HG02763 (cell line): ENCODE measurements at regions not wholly inside any gene's neighbourhood (a gene's known extent, or its start where the extent isn't known, plus 50 kb on each side); places are given as distances from the start of the nearest gene placed in this dataset.
"Not testable (repeated sequence)": the region's sequence is repeated elsewhere in the genome, so short reads cannot be mapped to it uniquely, and the experiment has no call there.

Experiments used
- ATAC-seq: cut with Tn5 transposase; IDR thresholded peaks from one replicate; pipeline ENCODE4 v1.9.1; 2021; ENCODE audit warnings: mild to moderate bottlenecking, moderate library complexity; ENCODE audit not compliant: unreplicated experiment

DNA sequence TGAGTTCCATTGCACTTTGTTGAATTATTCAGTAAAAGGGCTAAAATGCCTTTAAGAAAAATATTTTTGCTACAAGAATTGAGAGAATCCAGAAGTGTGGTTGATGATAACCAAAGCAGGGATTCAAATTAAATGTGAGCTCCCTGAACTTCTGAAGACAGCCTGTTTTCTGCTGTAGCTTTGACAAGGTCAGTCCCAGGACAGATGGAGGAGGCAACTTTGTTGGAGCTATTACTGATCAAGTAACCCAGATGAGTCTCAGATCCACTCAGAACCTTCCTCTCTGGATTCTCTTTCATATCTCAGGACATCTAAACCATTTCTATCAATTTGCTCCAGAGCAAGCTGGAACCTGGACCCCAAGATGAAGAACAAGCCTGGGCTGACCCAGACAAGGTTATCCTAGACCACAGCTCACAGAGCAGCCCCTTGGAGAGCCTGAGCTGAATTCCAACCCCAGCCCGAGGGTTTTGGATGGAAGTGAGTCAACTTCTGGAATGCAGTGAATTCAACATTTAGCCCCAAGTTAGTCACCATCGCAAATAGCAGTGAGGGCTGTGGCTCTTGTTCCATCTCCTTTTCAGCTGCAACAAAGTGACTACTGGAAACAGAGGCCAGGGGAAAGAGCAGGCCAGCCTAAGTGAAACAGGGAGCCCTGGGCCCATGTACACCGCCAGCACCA, 137.8 kb upstream of the TSC22D1 start:
- ATAC-seq: no peak

DNA sequence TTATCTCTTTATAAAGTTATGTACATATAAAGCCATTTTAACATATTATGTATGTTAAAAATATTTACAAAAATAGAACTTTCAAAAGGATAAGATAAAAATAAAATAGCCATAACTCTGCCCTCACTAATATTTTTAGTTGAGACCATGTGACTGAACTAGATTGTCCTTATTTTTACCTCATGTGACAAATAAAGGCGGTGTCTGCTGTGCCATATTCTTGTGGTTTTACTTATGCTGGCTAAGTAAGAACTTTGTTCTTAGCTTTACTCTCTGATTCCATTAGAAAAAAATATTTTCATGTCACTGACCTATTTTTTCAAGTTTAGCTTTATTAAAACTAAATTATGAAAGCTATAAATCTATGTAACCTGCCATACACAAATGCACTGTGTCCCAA, 135.6 kb upstream of the TSC22D1 start:
- no peak for ATAC-seq

DNA sequence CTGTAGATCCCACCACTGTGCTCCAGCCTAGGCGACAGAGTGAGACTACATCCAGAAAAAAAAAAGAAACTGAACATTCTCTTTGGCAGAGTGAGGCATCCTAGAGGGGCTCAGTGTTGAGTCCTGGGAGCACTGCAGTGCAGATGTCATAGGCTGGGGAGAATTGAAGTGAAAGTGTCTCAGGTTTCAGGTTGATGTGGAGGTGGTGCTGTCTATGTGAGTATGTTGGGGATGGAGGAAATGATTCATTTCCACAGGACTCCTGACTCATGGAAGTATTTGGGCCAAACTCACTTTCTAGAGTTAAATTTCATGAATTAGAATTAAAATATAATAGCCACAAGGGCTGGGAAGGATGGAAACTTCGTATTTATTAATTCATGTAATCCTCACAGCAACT, 134.4 kb upstream of the TSC22D1 start:
- no peak for ATAC-seq

- ATAC-seq: not testable (repeated sequence)
Observed at GRCh38 chr13:44704811-44705210, 128.7 kb upstream of the TSC22D1 start.

GRCh38 chr13:44703371-44703770, 127.2 kb upstream of the TSC22D1 start:
- no peak for ATAC-seq

DNA sequence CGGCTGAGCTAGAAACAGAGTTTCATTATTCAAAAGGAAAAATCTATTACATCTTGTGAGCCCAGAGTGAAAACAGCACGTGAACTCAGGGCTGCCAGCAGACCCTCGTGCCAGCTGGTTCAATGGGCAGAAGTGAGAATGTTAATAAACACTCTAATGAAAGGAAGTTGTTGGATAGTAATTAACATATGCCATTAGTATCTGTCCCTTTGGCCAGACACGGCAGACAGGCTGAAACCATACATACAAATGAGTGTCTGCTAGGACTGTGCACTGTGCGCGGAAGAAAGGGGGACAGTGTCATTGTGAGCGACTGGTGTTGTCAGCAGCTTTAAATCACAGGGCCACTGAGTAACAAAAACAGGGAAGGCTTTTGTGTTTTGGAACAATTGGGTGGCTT, 121.9 kb upstream of the TSC22D1 start:
- no peak for ATAC-seq

GRCh38 chr13:44697058-44697457, 120.9 kb upstream of the TSC22D1 start:
- ATAC-seq: no peak

- ATAC-seq: no peak
Observed at GRCh38 chr13:44695520-44695919, 119.4 kb upstream of the TSC22D1 start.

DNA sequence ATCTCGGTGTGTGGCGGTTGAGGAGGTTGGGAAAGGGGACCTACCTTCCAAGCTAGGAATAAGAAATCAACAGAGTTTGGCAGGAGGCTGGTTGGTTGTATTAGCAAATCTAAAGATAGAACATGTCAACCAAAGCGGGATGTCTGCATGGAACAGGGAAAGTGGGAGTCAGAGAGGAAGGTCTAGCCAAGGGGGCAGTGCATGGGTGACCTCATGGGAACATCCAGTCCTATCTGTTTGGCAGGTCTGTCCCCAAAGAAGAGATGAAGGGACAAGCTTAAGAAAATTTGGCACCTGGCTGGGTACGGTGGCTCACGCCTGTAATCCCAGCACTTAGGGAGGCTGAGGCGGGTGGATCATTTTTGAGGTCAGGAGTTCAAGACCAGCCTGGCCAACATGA, 118.7 kb upstream of the TSC22D1 start:
- ATAC-seq: no peak

DNA sequence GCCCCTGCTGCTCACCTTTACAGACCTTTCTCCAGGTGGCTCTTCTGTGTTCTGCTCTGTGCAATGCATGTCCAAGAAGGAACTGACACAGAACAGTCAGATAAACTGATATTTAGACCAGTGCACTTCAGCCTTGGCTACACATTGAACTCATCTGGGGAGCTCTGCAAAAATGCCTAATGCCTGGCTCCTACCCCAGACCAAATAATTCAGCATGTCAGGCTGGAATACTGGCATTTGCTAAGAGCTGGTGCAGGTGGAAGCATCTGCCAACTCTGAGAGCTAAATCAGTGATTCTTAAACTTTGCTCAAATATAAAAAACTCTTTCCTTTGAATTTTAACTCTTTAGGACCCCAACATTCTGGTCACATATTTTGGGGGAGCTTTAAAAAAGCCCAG, 118.2 kb upstream of the TSC22D1 start:
- no peak for ATAC-seq

DNA sequence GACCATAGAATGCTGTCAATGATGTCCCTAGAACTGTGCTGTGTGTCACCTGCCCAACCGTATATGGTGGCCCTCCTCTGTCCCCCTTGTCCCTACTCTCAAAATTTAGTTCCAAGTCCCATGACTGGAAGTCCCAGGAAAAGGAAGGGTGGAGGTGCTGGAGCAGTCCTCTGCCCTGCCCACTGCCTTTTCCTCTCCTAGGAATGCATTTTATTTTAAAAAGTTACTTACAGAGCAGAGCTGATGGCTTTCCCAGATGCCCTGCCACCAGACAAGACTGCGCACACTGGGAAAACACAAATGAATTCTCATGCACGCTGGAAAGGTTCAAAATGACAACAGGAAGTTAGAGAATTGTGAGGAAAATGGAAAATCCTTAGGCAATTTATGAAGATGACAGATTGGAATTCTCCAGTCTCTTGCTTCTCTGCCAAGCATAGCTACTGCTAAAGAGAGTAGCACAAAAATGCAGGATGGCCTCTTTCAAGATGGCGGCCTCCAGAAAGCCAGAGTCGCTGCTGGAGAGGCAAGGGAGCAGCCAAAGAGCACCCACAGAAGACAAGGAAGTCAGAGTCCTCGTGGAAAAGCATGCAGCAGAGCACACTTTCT, 117.1 kb upstream of the TSC22D1 start:
- ATAC-seq: no peak

DNA sequence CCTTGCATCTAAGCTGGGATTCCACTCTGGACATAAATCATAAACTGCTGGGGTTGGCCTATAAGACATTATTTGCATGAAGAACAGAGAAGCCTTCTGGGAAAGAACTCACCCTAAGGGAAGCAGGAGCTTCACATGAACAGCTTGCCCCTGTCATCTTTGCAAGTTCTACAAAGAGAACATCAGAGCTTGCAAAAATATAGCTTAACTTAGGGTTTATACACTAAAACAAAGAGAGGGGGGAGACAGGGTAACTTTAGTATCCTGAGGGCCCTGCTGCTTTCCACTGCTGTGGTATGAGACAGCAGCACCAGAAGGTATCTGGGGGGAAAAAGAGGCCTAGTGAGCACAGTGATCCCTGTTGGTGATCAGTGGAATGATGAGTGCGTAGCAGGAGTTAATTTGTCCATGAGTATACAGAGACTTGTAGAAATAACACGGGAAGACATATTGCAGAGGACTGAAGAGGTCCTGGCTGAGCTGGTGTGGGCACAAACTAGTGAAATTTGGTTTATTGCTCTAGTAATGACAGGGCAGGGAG, 116.1 kb upstream of the TSC22D1 start:
- no peak for ATAC-seq

DNA sequence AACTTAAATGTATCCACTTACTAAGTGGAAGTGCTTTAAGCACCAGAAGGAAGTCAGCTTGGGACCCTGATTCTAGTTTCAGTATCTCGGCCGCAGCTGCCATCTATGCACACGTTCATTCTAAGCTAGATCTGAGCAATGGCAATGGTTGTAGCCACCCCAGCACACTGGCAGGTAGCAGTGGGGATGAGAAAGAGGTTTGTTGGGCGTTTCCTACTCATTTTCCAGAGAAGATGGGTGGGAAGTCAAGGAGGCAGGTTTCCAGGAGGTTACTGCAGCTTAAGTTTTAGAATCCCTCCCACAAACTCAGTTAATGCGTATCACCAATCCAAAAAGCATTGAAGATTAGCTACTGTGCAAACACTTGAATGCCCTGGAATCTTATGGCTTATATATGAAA, 114.2 kb upstream of the TSC22D1 start:
- no peak for ATAC-seq

DNA sequence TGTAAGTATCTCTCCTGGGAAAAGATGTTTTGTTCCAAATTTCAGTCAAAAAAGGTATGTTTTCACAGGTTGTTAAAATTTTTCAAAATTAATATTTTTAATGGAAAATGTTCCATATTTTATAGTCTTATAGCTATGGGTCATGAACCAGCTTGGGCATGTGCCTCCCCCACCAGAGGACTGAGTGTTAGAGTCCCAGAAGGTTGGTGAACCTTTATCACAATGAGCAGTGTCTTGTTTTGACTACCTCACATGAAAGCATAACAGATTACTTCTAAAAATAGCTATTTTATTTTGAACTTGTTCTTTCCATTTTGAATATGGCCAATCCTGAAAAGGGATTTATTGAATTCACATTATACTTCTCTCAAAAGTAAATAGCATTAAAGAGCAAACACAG, 112.5 kb upstream of the TSC22D1 start:
- no peak for ATAC-seq

- no peak for ATAC-seq
Observed at GRCh38 chr13:44686531-44686934, 110.4 kb upstream of the TSC22D1 start.

DNA sequence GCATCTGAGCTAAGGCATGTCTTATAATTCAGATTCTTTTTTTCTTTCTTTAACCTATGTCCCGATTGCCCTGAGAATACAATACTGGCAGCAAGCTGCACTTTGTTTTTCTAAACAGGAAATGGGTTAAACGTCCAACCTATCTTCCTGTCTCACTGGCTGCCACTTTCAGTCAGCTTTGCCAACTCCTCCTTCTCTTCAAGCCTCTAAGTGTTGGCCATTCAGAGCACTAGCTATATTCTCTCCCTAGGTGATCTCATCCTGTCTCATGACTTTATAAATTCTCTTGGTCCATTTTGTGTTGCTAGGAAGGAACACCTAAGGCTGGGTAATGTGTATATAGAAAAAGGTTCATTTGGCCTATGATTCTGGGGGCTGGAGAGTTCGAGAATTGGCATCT, 109.5 kb upstream of the TSC22D1 start:
- ATAC-seq: no peak

- ATAC-seq: not testable (repeated sequence)
Observed at GRCh38 chr13:44682416-44682815, 106.3 kb upstream of the TSC22D1 start.

- no peak for ATAC-seq
Observed at GRCh38 chr13:44680746-44681355, 104.7 kb upstream of the TSC22D1 start.

DNA sequence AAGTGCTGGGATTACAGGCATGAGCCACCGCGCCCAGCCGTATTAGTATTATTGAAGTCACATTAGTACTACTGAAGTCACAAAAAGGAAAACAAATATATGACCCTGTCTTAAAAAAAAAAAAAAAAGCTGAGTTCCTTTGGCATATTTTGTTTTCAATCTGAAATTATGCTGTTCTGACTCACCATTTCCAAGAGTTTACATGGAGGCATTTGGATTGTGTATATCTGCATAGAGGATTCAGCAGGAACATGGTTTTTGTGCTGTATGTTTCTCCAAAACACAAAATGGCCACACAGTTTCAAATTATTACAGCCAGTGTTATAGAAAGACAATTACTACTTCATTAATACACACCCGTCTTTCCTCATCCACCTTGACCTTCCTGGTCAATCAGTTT, 103.5 kb upstream of the TSC22D1 start:
- ATAC-seq: no peak

DNA sequence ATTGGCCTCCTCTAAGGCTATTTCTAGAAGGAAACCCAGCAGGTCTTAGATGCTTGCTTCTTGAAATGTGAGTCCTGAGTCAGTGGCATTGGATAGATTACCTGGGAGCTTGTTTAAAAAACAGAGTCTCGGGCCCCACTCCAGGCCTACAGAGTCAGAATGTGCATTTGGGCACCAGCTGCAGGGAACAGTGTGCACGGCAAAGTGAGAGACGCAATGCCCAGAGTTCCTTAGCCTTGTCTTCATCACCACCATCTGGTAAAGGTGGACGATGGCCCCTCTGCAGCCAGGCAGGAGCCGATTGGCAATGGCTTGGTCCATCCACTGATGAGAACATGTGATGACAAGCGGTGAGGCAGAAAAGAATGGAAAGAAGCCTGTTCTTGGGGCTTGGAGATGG, 102.1 kb upstream of the TSC22D1 start:
- no peak for ATAC-seq

- ATAC-seq: no peak
Observed at GRCh38 chr13:44676534-44676933, 100.4 kb upstream of the TSC22D1 start.

DNA sequence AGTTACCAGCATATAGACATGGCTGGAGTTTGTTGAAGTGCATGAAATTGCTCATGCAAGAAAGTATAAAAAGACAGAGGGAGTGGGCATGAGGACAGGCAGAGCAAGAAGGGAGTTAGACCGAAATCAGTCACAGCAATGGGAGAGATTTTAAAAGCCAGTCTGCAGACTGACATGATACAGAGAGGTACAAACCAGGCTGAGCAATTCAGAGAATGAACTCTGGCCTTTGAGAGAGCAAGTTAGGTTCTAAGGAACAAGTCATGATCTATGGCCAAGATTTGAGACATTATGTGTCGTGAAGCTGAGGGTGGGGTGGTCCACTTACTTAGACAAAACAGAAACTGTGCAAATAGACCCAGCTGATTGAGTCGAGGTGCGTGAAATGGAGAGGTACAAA, 93.4 kb upstream of the TSC22D1 start:
- no peak for ATAC-seq
